ENCODE measurements at regions not wholly inside any gene's neighbourhood (a gene's known extent, or its start where the extent isn't known, plus 50 kb on each side); places are given as distances from the start of the nearest gene placed in this dataset.

DNA sequence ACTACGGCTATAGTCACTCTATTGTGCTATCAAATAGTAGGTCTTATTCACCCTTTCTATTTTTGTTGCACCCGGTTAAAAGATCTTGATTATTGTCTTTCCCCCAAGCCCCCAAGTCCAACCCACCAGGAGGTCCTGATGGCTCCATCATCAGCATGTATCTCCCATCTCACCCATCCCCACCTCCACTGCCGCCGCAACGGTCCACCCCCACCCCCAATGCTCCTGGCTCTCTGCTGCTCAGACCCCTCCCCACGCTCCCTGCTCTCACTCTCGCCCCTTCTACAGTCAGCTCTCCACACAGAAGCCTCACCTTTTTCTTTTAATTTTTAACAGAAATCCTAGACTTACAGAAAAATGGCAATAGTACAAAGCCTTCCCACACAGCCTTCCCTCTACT lies 51.5 kb upstream of the SH3PXD2B start:
- no peak for ATAC-seq (ENCODE audit: low FRiP score)

DNA sequence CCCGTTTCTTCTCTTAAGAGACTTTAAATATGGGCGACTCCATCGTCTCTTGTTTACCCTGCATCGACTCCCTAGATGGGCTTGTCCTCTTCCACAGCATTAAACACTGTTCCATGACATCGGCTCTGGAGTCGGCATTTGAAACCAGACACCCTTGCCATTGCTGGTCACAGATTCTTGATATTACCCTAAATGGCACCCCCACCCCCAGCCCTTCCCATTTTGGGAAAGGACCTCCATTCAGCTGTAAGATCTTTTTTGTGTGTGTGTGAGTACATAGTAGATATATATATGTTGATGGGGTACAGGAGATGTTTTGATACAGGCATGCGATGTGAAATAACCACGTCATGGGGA lies 51.1 kb upstream of the SH3PXD2B start:
- ATAC-seq (ENCODE audit: low FRiP score), result no peak
- no peak for DNase-seq (ENCODE audit: low spot score)
- TF ChIP-seq, protein P1, sequence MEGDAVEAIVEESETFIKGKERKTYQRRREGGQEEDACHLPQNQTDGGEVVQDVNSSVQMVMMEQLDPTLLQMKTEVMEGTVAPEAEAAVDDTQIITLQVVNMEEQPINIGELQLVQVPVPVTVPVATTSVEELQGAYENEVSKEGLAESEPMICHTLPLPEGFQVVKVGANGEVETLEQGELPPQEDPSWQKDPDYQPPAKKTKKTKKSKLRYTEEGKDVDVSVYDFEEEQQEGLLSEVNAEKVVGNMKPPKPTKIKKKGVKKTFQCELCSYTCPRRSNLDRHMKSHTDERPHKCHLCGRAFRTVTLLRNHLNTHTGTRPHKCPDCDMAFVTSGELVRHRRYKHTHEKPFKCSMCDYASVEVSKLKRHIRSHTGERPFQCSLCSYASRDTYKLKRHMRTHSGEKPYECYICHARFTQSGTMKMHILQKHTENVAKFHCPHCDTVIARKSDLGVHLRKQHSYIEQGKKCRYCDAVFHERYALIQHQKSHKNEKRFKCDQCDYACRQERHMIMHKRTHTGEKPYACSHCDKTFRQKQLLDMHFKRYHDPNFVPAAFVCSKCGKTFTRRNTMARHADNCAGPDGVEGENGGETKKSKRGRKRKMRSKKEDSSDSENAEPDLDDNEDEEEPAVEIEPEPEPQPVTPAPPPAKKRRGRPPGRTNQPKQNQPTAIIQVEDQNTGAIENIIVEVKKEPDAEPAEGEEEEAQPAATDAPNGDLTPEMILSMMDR (IDR thresholded peaks at IDR 0.05), result no peak

More for the DNA sequence above, 51.5 kb upstream of the SH3PXD2B start:
- no peak for DNase-seq (ENCODE audit: low spot score)
- TF ChIP-seq, protein P1 (IDR thresholded peaks at IDR 0.05), result no peak

DNA sequence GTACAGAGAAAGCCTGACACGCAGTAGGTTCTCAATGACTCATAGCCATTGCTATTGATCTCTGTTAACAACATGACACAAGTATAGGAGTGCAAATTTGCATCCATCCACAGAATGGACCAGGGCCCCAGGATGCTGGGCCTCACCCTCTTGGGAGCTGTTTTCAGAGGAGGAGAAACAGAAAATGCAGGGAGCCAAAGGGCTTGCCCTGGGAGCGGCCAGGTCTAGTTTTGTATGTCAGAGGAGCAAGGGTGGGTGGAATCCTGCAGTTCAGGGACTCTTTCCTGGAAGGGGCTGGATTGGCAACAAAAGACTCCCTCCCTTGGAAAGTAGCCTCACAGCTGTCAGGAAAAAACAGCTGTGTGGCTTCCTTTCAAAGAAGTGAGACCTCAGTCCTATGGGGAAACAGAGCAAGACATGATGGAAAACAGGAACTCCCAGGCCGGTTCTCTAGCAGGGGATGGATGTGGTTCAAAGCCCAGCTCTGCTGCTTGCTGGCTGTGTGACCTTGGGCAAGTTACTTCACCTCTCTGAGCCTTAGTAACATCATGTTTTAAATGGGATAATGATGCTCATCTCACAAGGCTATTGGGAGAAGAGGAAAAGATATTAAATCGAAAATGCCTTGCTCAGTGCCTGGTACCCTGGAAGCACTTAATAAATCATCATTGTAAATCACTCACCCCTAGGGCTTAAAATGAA lies 50.5 kb upstream of the SH3PXD2B start:
- no peak for ATAC-seq (ENCODE audit: low FRiP score)
- DNase-seq (ENCODE audit: low spot score), result no peak
- TF ChIP-seq, protein P1 (IDR thresholded peaks at IDR 0.05), result no peak

DNA sequence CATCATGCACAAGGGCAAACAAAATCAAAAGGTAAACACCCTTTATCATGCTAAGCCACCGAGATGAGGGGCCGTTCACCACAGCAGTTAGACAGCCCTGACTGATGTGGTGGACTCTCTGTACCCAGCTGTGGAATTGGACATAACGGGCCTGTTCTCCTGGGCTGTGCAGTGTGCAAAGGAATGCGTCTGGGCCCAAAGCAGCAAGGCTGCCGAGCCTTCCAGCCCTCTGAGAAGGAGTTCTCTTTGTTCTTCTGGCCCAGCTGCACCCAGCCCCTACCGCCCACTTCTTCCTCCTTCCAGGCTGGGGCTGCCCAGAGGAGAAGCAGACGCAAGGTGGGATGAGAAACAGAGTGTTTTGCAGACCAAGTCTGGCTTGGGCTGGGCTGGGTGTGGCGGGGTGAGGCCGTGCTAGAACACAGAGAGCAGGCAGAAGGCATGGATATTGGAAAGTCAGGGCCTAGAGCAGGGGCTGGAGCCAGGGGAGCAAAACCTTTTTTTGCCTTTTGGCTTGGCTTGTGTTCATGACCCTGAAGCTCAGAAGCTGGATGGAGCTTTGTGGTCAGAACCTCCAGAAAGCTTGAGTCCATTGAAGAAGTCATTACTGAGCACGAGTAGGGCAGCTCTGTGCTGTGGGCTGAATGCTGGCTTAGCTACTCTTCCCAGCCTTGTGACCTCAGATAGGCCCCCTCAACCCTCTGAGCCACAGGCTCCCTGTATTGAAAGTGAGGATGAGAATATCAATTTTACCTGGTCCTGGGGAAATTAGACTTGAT lies 49.8 kb upstream of the SH3PXD2B start:
- ATAC-seq (ENCODE audit: low FRiP score) (no peak), DNase-seq (ENCODE audit: low spot score) (no peak)
- TF ChIP-seq, protein P1 (IDR thresholded peaks at IDR 0.05), result no peak
